Gastrocnemius medialis (tissue), 4 donors: ENCODE measurements at regions not wholly inside any gene's neighbourhood (a gene's known extent, or its start where the extent isn't known, plus 50 kb on each side); places are given as distances from the start of the nearest gene placed in this dataset.

Source experiments
- ATAC-seq, 2 donors: fragments of 150-250 bp; one replicate each; pipeline ENCODE4 v1.9.1; 2016
- DNase-seq, 2 donors: peaks; one replicate each; pipeline ENCODE4 v3.0.0-alpha.2; 2019
- H3K27ac ChIP-seq, 4 donors: fragments of 200-600 bp; sonication (generic); 1 replicate in 1 of 4; 2 replicates in 3 of 4; pipeline ENCODE4 v1.5.1; 2016 to 2018; ENCODE audit warnings: mild to moderate bottlenecking in 2 of 4, moderate library complexity in 1 of 4
- H3K27me3 ChIP-seq, 3 donors: fragments of 200-600 bp; sonication (generic) in 2 of 3; 1 replicate in 1 of 3; 2 replicates in 2 of 3; pipeline versions ENCODE4 v1.5.1 to v1.6.0; 2016 to 2019; ENCODE audit warnings: mild to moderate bottlenecking in 1 of 3, moderate library complexity in 1 of 3
- H3K36me3 ChIP-seq, 2 donors: fragments of 200-600 bp; sonication (generic) in 1 of 2; one replicate each; pipeline ENCODE4 v1.5.1; 2017 to 2018
- H3K4me1 ChIP-seq, 2 donors: fragments of 200-600 bp; sonication (generic) in 1 of 2; one replicate each; pipeline ENCODE4 v1.5.1; 2016 to 2017; ENCODE audit warnings: mild to moderate bottlenecking in 2 of 2
- H3K4me3 ChIP-seq, 4 donors: fragments of 200-600 bp; sonication (generic) in 3 of 4; 1 replicate in 1 of 4; 2 replicates in 3 of 4; pipeline ENCODE4 v1.5.1; 2016 to 2019; ENCODE audit warnings: mild to moderate bottlenecking in 2 of 4
- H3K9me3 ChIP-seq, 3 donors: fragments of 200-600 bp; sonication (generic) in 2 of 3; 1 replicate in 1 of 3; 2 replicates in 2 of 3; pipeline ENCODE4 v1.5.1; 2016 to 2019
- POLR2A ChIP-seq, 2 donors: fragments of 450-650 bp; IDR thresholded peaks; one replicate each; pipeline ENCODE4 v1.6.1; 2017; ENCODE audit warnings: antibody characterized with exemption in 2 of 2, mild to moderate bottlenecking in 2 of 2, moderate library complexity in 2 of 2
- in situ Hi-C, 4 donors: fragments of 200-750 bp; cut with MboI; loops; one replicate each; pipeline versions ENCODE4 v1.15.0 to v1.8.0; 2017; ENCODE audit warnings: low sequenced_read_pairs in 4 of 4
- intact Hi-C: fragments of 100-400 bp; cut with DNase I; formaldehyde crosslinking; loops from one replicate; pipeline ENCODE4 v1.15.1; 2023; ENCODE audit warnings: low total_unique reads
- TF ChIP-seq, protein P1 (sequence below), 5 experiments: fragments of 450-650 bp in 3 of 5; fragments of 200-600 bp in 2 of 5; sonication (generic) in 2 of 5; IDR thresholded peaks in 4 of 5; conservative IDR thresholded peaks in 1 of 5; 1 replicate in 4 of 5; 2 replicates in 1 of 5; pipeline ENCODE4 v1.5.1; 2016 to 2019; ENCODE audit warnings: antibody characterized with exemption in 5 of 5, mild to moderate bottlenecking in 3 of 5, moderate library complexity in 3 of 5

DNA sequence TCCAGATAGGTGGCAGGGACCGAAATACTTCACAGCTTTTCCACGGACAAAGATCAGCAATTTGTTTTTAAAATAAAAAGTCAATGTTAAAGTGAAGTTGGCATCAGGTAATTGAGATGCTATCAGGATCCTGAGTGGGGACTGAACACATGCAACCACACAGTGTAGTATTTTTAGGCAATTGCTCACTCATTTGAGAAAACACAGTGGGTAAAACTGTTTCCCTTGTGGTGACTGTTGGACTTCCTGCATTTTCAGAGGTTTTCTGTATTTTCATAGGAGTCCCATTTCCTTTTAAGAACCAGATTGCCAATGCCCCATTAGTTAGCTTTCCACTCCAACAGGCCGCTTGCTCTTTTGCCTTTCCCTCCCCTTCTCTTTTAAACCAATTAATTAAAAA is 159.5 kb upstream of the ZNF32 start:
- no peak for ATAC-seq
- Histone ChIP-seq H3K27ac (no peak overlapping the region), H3K36me3 (no peaks in the 10 kb centered on the region), H3K4me3 (no peak overlapping the region), H3K4me1 (no peaks in the 10 kb centered on the region), H3K9me3 (no peaks in the 10 kb centered on the region), H3K27me3 (no peaks in the 10 kb centered on the region)
- DNase-seq = no peak
- intact Hi-C loops (no loop called here), in situ Hi-C loops (no loop called here)
- no peak for TF ChIP-seq POLR2A (IDR thresholded peaks at IDR 0.05)
- TF ChIP-seq, protein P1, sequence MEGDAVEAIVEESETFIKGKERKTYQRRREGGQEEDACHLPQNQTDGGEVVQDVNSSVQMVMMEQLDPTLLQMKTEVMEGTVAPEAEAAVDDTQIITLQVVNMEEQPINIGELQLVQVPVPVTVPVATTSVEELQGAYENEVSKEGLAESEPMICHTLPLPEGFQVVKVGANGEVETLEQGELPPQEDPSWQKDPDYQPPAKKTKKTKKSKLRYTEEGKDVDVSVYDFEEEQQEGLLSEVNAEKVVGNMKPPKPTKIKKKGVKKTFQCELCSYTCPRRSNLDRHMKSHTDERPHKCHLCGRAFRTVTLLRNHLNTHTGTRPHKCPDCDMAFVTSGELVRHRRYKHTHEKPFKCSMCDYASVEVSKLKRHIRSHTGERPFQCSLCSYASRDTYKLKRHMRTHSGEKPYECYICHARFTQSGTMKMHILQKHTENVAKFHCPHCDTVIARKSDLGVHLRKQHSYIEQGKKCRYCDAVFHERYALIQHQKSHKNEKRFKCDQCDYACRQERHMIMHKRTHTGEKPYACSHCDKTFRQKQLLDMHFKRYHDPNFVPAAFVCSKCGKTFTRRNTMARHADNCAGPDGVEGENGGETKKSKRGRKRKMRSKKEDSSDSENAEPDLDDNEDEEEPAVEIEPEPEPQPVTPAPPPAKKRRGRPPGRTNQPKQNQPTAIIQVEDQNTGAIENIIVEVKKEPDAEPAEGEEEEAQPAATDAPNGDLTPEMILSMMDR (IDR thresholded peaks at IDR 0.05 in 4 of 5, conservative IDR thresholded peaks at IDR 0.05 in 1 of 5) = no peak

DNA sequence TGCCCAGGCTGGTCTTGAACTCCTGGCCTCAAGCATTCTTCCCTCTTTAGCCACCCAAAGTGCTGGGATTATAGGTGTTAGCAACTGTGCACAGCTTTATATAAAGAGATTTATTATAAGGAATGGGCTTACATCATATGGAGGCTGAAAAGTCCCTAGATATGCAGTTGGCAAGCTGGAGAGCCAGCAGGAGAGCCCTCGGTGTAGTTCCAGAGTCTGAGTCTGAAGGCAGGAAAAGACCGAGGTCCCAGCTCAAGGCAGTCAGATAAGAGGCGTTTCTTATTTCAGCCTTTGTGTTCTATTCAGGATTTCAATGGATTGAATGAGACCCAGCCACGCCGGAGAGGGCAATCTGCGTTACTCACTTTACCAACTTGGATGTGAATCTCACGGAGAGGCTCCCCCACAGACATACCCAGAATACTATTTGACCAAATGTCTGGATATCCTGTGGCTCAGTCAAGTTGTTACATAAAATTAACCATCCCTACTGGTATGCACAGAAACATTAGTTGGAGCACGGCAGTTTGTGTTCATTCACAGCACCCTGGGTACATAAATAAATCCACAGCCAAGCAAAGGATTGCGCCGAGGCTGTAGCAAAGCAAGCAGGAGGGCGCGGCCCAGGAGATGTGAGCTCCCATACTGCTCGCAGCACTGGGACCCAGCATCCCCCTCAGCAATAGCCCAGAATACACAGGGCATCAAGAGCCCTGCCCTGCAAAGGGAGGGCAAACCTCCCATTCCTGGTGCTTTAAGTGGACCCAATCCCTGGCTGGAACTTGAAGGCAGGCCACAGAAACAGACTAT is 158.4 kb upstream of the ZNF32 start:
- Histone ChIP-seq H3K36me3 (no peaks in the 10 kb centered on the region), H3K4me1 (no peaks in the 10 kb centered on the region), H3K4me3 (no peak overlapping the region), H3K9me3 (no peaks in the 10 kb centered on the region), H3K27me3 (no peaks in the 10 kb centered on the region), H3K27ac (no peak overlapping the region)
- intact Hi-C loops (no loop called here), in situ Hi-C loops (no loop called here)
- DNase-seq (no peak), ATAC-seq (no peak)
- TF ChIP-seq, protein P1 (IDR thresholded peaks at IDR 0.05 in 4 of 5, conservative IDR thresholded peaks at IDR 0.05 in 1 of 5) = no peak
- no peak for TF ChIP-seq POLR2A (IDR thresholded peaks at IDR 0.05)

DNA sequence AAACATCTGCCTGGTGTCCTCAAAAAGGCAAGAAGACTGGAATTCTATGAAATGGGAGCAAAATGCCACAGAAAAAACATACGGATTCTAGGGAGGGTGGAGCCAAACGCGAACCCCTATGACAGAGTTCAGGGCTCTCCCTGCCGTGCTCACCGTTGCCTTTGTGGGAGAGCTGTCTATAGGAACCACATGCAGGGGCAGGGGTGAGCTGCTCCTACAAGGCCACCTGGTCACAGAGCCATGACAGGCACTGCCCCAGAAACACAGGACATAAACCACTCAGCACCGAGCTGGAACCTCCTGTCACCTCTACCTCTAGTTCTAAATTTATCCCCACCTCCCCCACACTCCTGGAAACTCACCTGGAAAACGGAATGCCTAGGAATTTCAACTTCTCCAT is 155.1 kb upstream of the ZNF32 start:
- no peak overlapping the region for H3K4me3 ChIP-seq
- no peak overlapping the region for H3K27ac ChIP-seq
- TF ChIP-seq, protein P1 (IDR thresholded peaks at IDR 0.05 in 4 of 5, conservative IDR thresholded peaks at IDR 0.05 in 1 of 5) = no peak
- no peak for TF ChIP-seq POLR2A (IDR thresholded peaks at IDR 0.05)
- H3K27me3 ChIP-seq = no peaks in the 10 kb centered on the region
- in situ Hi-C loops (no loop called here), intact Hi-C loops (no loop called here)
- H3K36me3 ChIP-seq = no peaks in the 10 kb centered on the region
- no peaks in the 10 kb centered on the region for H3K9me3 ChIP-seq
- no peak for ATAC-seq
- H3K4me1 ChIP-seq = no peaks in the 10 kb centered on the region
- no peak for DNase-seq

DNA sequence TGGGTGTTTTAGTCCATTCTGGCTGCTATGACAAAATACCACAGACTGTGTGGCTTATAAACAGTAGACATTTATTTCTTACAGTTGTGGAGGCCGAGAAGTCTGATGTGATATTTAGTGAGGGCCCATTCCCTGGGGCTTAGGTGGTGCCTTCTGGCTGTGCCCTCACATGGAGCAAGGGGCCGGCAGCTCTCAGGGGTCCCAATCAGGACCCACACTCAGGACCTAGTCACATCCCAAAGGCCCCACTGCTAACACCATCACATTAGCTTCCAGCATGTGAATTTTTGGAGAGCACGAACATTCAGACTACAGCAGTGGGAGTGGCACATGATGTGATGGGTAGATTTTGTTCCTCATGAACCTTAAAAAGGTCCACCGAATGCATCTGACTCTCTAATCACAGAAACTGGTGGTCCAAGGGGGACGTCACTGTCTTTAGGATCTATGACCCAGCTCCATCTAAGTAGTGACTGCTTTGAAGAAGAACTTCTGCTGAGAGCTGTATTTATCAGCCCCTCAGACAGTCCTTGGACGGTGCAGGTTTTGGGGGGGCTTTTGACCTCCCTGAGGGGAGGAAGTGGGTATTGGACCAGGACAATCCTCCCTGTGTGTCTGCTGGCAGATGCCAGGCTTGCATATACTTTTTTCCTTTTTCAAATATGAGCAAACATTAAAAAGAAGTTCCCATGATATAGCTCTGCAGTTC is 154.5 kb upstream of the ZNF32 start:
- ATAC-seq (no peak), DNase-seq (no peak)
- Histone ChIP-seq H3K4me3 (no peak overlapping the region), H3K36me3 (no peaks in the 10 kb centered on the region), H3K27me3 (no peaks in the 10 kb centered on the region), H3K27ac (no peak overlapping the region), H3K4me1 (no peaks in the 10 kb centered on the region), H3K9me3 (no peaks in the 10 kb centered on the region)
- intact Hi-C loops (no loop called here), in situ Hi-C loops (no loop called here)
- no peak for TF ChIP-seq POLR2A (IDR thresholded peaks at IDR 0.05)
- TF ChIP-seq, protein P1 (IDR thresholded peaks at IDR 0.05 in 4 of 5, conservative IDR thresholded peaks at IDR 0.05 in 1 of 5) = no peak
